ENCODE measurements at regions not wholly inside any gene's neighbourhood (a gene's known extent, or its start where the extent isn't known, plus 50 kb on each side); places are given as distances from the start of the nearest gene placed in this dataset.

DNA sequence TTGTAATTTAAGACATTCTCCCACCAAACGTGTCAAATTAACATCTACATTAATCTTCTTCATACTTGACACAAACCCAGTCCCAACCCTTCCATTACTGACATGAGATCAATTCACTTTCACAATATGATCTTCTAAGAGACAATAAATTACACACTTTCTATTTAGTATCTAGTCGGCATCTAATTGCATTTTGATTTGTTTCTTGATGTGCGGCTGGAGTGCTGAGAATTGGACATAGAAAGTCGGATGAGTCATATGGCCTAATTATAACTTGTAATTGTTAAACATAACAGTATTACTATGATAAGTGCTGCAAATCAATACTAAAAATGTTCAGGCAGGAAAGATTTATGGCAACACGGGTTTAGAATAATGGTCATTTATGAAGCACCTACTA is 78.4 kb upstream of the RORA start:
- TF ChIP-seq CTCF (IDR thresholded peaks at IDR 0.05; ENCODE audit: low read depth, low read length) (no peak), EZH2phosphoT487 (IDR thresholded peaks at IDR 0.05; ENCODE audit: low read depth) (no peak)
- no peak overlapping the region for H3K9ac ChIP-seq (ENCODE audit: low read length)

DNA sequence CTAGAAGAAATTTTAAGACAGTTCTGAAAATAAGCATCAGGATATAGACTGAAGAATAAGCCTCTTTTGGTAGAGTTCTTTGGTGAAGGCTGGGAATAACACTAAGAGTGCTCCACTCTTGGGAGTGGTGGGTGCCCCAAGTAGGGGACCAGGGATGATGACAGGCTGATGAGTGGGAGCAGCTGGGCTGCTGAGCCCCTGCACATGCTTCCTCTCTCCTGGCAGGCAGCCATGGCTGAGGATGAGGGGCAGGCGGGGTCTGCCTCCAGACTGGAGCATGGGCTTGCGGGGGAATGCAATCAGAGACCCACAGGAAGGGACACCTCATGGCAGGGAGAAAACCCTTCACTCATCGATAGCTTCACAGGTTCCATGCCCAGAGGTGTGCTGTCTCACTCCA is 72.6 kb upstream of the RORA start:
- H3K36me3 ChIP-seq (replicated peaks; ENCODE audit: low read depth, low read length) = no peaks in the 10 kb centered on the region
- no peaks in the 10 kb centered on the region for H3K79me2 ChIP-seq (ENCODE audit: low read length)
- no peaks in the 10 kb centered on the region for H3K9me3 ChIP-seq (ENCODE audit: insufficient read depth, low read length)
- no peak overlapping the region for H3K9ac ChIP-seq (ENCODE audit: low read length)
- no peak overlapping the region for H3K4me3 ChIP-seq (ENCODE audit: low read length)
- no peak overlapping the region for H3K4me2 ChIP-seq (ENCODE audit: low read length)
- TF ChIP-seq CTCF (IDR thresholded peaks at IDR 0.05; ENCODE audit: low read depth, low read length) (no peak), EZH2phosphoT487 (IDR thresholded peaks at IDR 0.05; ENCODE audit: low read depth) (no peak)
- no peak overlapping the region for H2AFZ ChIP-seq (ENCODE audit: low read depth, low read length)
- H3K27me3 ChIP-seq (ENCODE audit: low read depth, low read length) = 0 out of 2 replicates have a peak, but pooled peaks cover 7% of the 10 kb centered on the region
- no peak overlapping the region for H3K27ac ChIP-seq (ENCODE audit: low read length)
- H4K20me1 ChIP-seq (ENCODE audit: insufficient read depth, low read length) = no peaks in the 10 kb centered on the region
- H3K4me1 ChIP-seq (ENCODE audit: low read length) = no peaks in the 10 kb centered on the region

More for the DNA sequence above, 78.4 kb upstream of the RORA start:
- no peak overlapping the region for H3K4me3 ChIP-seq (ENCODE audit: low read length)
- H3K27ac ChIP-seq (ENCODE audit: low read length) = no peak overlapping the region
- no peaks in the 10 kb centered on the region for H3K27me3 ChIP-seq (ENCODE audit: low read depth, low read length)
- H2AFZ ChIP-seq (ENCODE audit: low read depth, low read length) = no peak overlapping the region
- H3K36me3 ChIP-seq (replicated peaks; ENCODE audit: low read depth, low read length) = no peaks in the 10 kb centered on the region
- H3K4me1 ChIP-seq (ENCODE audit: low read length) = no peaks in the 10 kb centered on the region
- no peaks in the 10 kb centered on the region for H3K79me2 ChIP-seq (ENCODE audit: low read length)
- no peaks in the 10 kb centered on the region for H3K9me3 ChIP-seq (ENCODE audit: insufficient read depth, low read length)
- no peaks in the 10 kb centered on the region for H4K20me1 ChIP-seq (ENCODE audit: insufficient read depth, low read length)
- no peak overlapping the region for H3K4me2 ChIP-seq (ENCODE audit: low read length)

DNA sequence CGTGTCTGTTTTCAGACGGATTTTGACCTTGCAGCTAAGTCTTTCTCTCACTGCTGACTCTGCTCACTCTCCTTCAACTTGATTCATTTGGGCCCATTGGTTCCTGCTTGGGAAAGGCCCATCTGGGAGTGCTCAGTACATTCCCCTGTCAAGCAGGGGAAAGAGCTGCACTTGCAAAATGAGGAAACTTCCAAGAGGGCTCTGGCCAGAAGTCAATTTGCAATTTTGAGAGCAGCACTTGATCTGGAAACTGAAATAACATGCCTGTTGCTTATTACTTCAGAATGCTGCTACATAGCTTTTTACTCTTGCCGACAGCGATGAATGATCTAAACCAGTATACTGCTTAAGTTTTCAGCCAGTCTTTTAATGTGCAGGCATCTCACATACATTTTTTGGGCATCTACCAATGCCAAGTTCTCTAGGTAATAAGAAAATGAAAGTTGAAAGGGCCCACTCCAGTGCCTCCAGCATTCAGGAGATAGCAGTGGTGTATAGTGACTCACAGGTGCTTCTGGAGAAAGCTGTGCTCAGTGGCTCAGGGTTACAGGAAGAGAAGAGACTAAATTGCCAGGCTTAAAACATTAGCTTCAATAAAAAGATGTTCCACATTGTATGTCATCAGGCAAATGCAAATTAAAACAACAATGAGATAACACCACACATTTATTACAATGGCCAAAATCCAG is 70.1 kb upstream of the RORA start:
- Histone ChIP-seq H3K4me2 (ENCODE audit: low read length) (no peak overlapping the region), H3K9ac (ENCODE audit: low read length) (no peak overlapping the region), H3K27me3 (ENCODE audit: low read depth, low read length) (peaks cover 13% of the 10 kb centered on the region; the same call in 1 of the 2 replicates), H4K20me1 (ENCODE audit: insufficient read depth, low read length) (no peaks in the 10 kb centered on the region), H3K36me3 (replicated peaks; ENCODE audit: low read depth, low read length) (no peaks in the 10 kb centered on the region), H3K4me3 (ENCODE audit: low read length) (no peak overlapping the region), H3K9me3 (ENCODE audit: insufficient read depth, low read length) (no peaks in the 10 kb centered on the region), H2AFZ (ENCODE audit: low read depth, low read length) (no peak overlapping the region), H3K79me2 (ENCODE audit: low read length) (no peaks in the 10 kb centered on the region), H3K27ac (ENCODE audit: low read length) (no peak overlapping the region), H3K4me1 (ENCODE audit: low read length) (no peaks in the 10 kb centered on the region)
- no peak for TF ChIP-seq CTCF (IDR thresholded peaks at IDR 0.05; ENCODE audit: low read depth, low read length)
- TF ChIP-seq EZH2phosphoT487 (IDR thresholded peaks at IDR 0.05; ENCODE audit: low read depth) = no peak

DNA sequence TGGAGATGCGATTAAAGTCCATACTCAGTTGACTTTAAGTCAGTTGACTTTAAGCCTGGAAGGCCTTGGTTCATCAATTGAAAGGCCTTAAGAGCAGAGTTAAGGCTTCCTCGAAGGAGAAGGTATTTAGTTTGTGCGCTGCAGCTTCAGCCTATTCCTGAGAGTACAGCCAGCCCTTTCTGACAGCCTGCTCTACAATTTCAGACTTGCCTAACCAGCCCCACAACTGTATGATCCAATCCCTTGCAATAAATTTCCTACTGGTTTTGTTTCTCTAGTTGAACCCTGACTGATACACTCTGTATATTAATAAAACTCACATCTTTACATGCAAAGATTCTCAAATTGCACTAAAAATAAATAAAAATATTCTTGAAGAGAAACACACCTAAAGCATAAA is 66.1 kb upstream of the RORA start:
- no peak overlapping the region for H3K4me3 ChIP-seq (ENCODE audit: low read length)
- H3K4me2 ChIP-seq (ENCODE audit: low read length) = no peak overlapping the region
- H3K36me3 ChIP-seq (replicated peaks; ENCODE audit: low read depth, low read length) = no peaks in the 10 kb centered on the region
- peaks cover 13% of the 10 kb centered on the region; the same call in 1 of the 2 replicates for H3K27me3 ChIP-seq (ENCODE audit: low read depth, low read length)
- H2AFZ ChIP-seq (ENCODE audit: low read depth, low read length) = no peak overlapping the region
- H3K79me2 ChIP-seq (ENCODE audit: low read length) = no peaks in the 10 kb centered on the region
- no peaks in the 10 kb centered on the region for H3K4me1 ChIP-seq (ENCODE audit: low read length)
- no peak overlapping the region for H3K27ac ChIP-seq (ENCODE audit: low read length)
- no peaks in the 10 kb centered on the region for H4K20me1 ChIP-seq (ENCODE audit: insufficient read depth, low read length)
- H3K9ac ChIP-seq (ENCODE audit: low read length) = no peak overlapping the region
- TF ChIP-seq CTCF (IDR thresholded peaks at IDR 0.05; ENCODE audit: low read depth, low read length) = no peak
- TF ChIP-seq EZH2phosphoT487 (IDR thresholded peaks at IDR 0.05; ENCODE audit: low read depth) = no peak
- H3K9me3 ChIP-seq (ENCODE audit: insufficient read depth, low read length) = no peaks in the 10 kb centered on the region

Data from OCI-LY3 (cell line).